Mesothelial cell of epicardium (in vitro differentiated cells): ENCODE measurements at regions not wholly inside any gene's neighbourhood (a gene's known extent, or its start where the extent isn't known, plus 50 kb on each side); places are given as distances from the start of the nearest gene placed in this dataset.

Experiments used
- DNase-seq, 2 experiments: peaks; one replicate each; pipeline ENCODE4 v3.0.0; 2021; ENCODE audit warnings: low spot score in 2 of 2; ENCODE audit not compliant: unreplicated experiment in 2 of 2
- H3K27ac Mint-ChIP-seq: 2 replicates; pipeline ENCODE4 v1.8.0; 2021; ENCODE audit warnings: mixed read lengths
- H3K27me3 Mint-ChIP-seq: 2 replicates; pipeline ENCODE4 v1.8.0; 2021; ENCODE audit warnings: low read depth, mixed read lengths
- H3K36me3 Mint-ChIP-seq: 2 replicates; pipeline ENCODE4 v1.8.0; 2021; ENCODE audit warnings: mixed read lengths
- H3K4me1 Mint-ChIP-seq: 2 replicates; pipeline ENCODE4 v1.8.0; 2021; ENCODE audit warnings: mixed read lengths
- H3K4me3 Mint-ChIP-seq: 2 replicates; pipeline ENCODE4 v1.8.0; 2021; ENCODE audit warnings: mild to moderate bottlenecking, moderate library complexity, mixed read lengths
- H3K9me3 Mint-ChIP-seq: 2 replicates; pipeline ENCODE4 v1.8.0; 2021; ENCODE audit warnings: mixed read lengths
- CTCF ChIP-seq: fragments of 200-600 bp; sonication (generic); IDR thresholded peaks from one replicate; pipeline ENCODE4 v1.5.0; 2021; ENCODE audit warnings: antibody characterized with exemption; ENCODE audit not compliant: unreplicated experiment

- no peak for TF ChIP-seq CTCF
- Mint-ChIP-seq H3K4me3 (no peak overlapping the region), H3K27ac (no peak overlapping the region), H3K36me3 (no peaks in the 10 kb centered on the region), H3K9me3 (no peaks in the 10 kb centered on the region), H3K27me3 (no peaks in the 10 kb centered on the region), H3K4me1 (peaks cover 17% of the 10 kb centered on the region)
- no peak for DNase-seq
Measured at GRCh38 chr2:129713337-129713736, 266.1 kb upstream of the RAB6C start.

GRCh38 chr2:129716781-129717559 is 262.5 kb upstream of the RAB6C start:
- Mint-ChIP-seq H3K36me3 (no peaks in the 10 kb centered on the region), H3K9me3 (no peaks in the 10 kb centered on the region), H3K27ac (no peak overlapping the region), H3K27me3 (no peaks in the 10 kb centered on the region), H3K4me1 (peaks cover 16% of the 10 kb centered on the region), H3K4me3 (no peak overlapping the region)
- no peak for DNase-seq
- TF ChIP-seq CTCF = no peak

GRCh38 chr2:129717560-129718130 is 261.8 kb upstream of the RAB6C start:
- Mint-ChIP-seq H3K36me3 (no peaks in the 10 kb centered on the region), H3K4me3 (no peak overlapping the region), H3K9me3 (no peaks in the 10 kb centered on the region), H3K27me3 (no peaks in the 10 kb centered on the region), H3K27ac (no peak overlapping the region), H3K4me1 (peaks cover 19% of the 10 kb centered on the region)
- no peak for DNase-seq
- TF ChIP-seq CTCF = no peak

- no peak for TF ChIP-seq CTCF
- Mint-ChIP-seq H3K4me1 (peaks cover 27% of the 10 kb centered on the region), H3K9me3 (no peaks in the 10 kb centered on the region), H3K27ac (no peak overlapping the region), H3K36me3 (no peaks in the 10 kb centered on the region), H3K4me3 (no peak overlapping the region), H3K27me3 (no peaks in the 10 kb centered on the region)
- no peak for DNase-seq
Measured at GRCh38 chr2:129719335-129719734, 260.1 kb upstream of the RAB6C start.

GRCh38 chr2:129720360-129720759 is 259.1 kb upstream of the RAB6C start:
- Mint-ChIP-seq H3K4me3 (no peak overlapping the region), H3K9me3 (no peaks in the 10 kb centered on the region), H3K36me3 (no peaks in the 10 kb centered on the region), H3K27me3 (no peaks in the 10 kb centered on the region), H3K27ac (no peak overlapping the region), H3K4me1 (peaks cover 27% of the 10 kb centered on the region)
- no peak for TF ChIP-seq CTCF
- no peak for DNase-seq
